Fibroblast of lung (primary cell): ENCODE measurements at regions not wholly inside any gene's neighbourhood (a gene's known extent, or its start where the extent isn't known, plus 50 kb on each side); places are given as distances from the start of the nearest gene placed in this dataset.

ENCODE experiments used
- DNase-seq, 2 donors: peaks; one replicate each; pipeline versions ENCODE4 v3.0.0 to v3.0.0-alpha.2; 2010; ENCODE audit warnings: low read depth in 2 of 2
- H2AFZ ChIP-seq: 2 replicates; pipeline ENCODE4 v1.5.1; 2012; ENCODE audit warnings: low read length, control low read depth, inconsistent platforms
- H3K27ac ChIP-seq: 2 replicates; pipeline ENCODE4 v1.5.1; 2011; ENCODE audit warnings: low read length, control low read depth; ENCODE audit not compliant: insufficient read depth
- H3K27me3 ChIP-seq: 2 replicates; pipeline ENCODE4 v1.5.1; 2011; ENCODE audit warnings: mild to moderate bottlenecking, low read length; ENCODE audit not compliant: control insufficient read depth, insufficient read depth
- H3K36me3 ChIP-seq: 2 replicates; pipeline ENCODE4 v1.5.1; 2011; ENCODE audit warnings: low read length; ENCODE audit not compliant: control insufficient read depth, insufficient read depth
- H3K4me1 ChIP-seq: 2 replicates; pipeline ENCODE4 v1.5.1; 2011; ENCODE audit warnings: low read length; ENCODE audit not compliant: control insufficient read depth, insufficient read depth; ENCODE audit errors: extremely low read depth
- H3K4me2 ChIP-seq: 2 replicates; pipeline ENCODE4 v1.5.1; 2011; ENCODE audit warnings: low read length, control low read depth; ENCODE audit not compliant: insufficient read depth; ENCODE audit errors: extremely low read depth
- H3K4me3 ChIP-seq, 4 experiments: fragments of 200-600 bp in 1 of 4; sonication (generic) in 1 of 4; replicated peaks in 1 of 4; 2 replicates each; pipeline ENCODE4 v1.5.1; 2011 to 2016; ENCODE audit warnings: low read length in 4 of 4, low read depth in 3 of 4, mild to moderate bottlenecking in 3 of 4, control low read depth in 2 of 4, inconsistent platforms in 1 of 4, mixed read lengths in 1 of 4; ENCODE audit not compliant: insufficient read depth in 1 of 4; ENCODE audit errors: control extremely low read depth in 1 of 4
- H3K79me2 ChIP-seq: 2 replicates; pipeline ENCODE4 v1.5.1; 2012; ENCODE audit warnings: mild to moderate bottlenecking, low read length, inconsistent platforms; ENCODE audit not compliant: control insufficient read depth, insufficient read depth
- H3K9ac ChIP-seq: 2 replicates; pipeline ENCODE4 v1.5.1; 2011; ENCODE audit warnings: mild to moderate bottlenecking, low read length, control low read depth; ENCODE audit not compliant: insufficient read depth
- H3K9me3 ChIP-seq: 2 replicates; pipeline ENCODE4 v1.5.1; 2012; ENCODE audit warnings: low read depth, low read length; ENCODE audit not compliant: control insufficient read depth, insufficient read depth
- H4K20me1 ChIP-seq: 2 replicates; pipeline ENCODE4 v1.5.1; 2011; ENCODE audit warnings: low read length; ENCODE audit not compliant: control insufficient read depth, insufficient read depth; ENCODE audit errors: extremely low read depth
- CTCF ChIP-seq, 2 donors: IDR thresholded peaks in 1 of 2; conservative IDR thresholded peaks in 1 of 2; 1 replicate in 1 of 2; 2 replicates in 1 of 2; pipeline ENCODE4 v1.5.1; 2011 to 2012; ENCODE audit warnings: low read length in 2 of 2, control low read depth in 1 of 2, inconsistent platforms in 1 of 2, low read depth in 1 of 2, mild to moderate bottlenecking in 1 of 2
- EZH2 ChIP-seq: IDR thresholded peaks from 2 replicates; pipeline ENCODE4 v1.5.1; 2012; ENCODE audit warnings: low read length, control low read depth, mild to moderate bottlenecking; ENCODE audit errors: missing control alignments

- Histone ChIP-seq H3K4me3 (no peak overlapping the region), H3K4me2 (no peak overlapping the region), H3K79me2 (no peaks in the 10 kb centered on the region), H2AFZ (no peak overlapping the region), H3K4me1 (no peaks in the 10 kb centered on the region), H4K20me1 (no peaks in the 10 kb centered on the region), H3K9ac (no peak overlapping the region), H3K9me3 (no peaks in the 10 kb centered on the region), H3K36me3 (no peaks in the 10 kb centered on the region), H3K27me3 (no peaks in the 10 kb centered on the region), H3K27ac (no peak overlapping the region)
- no peak for DNase-seq
- TF ChIP-seq EZH2 (no peak), CTCF (conservative IDR thresholded peaks at IDR 0.05 in 1 of 2, IDR thresholded peaks at IDR 0.05 in 1 of 2; ENCODE audit: low read depth in 1 of 2, low read length in 2 of 2) (no peak)
Measured at GRCh38 chr10:6964543-6964942, 384.5 kb upstream of the PRKCQ start.

DNA sequence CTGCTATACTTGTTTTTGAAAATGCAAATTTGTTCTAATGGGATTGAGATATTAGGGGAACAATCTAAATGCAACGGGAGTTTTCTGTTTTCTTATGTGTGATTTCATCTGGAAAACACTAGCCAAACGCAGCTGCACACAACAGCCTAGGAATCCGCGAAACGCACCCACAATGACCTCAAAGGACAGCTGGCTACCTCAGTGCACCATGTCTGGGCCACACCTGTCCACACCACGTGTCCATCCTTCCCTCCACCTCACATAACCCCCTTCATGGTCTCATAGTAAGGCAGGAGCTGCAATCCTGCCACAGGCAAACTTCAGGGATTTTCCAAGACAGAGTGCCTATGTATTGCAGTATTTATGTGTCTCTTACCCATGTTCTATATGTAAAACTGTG, 382.5 kb upstream of the PRKCQ start:
- no peaks in the 10 kb centered on the region for H3K4me1 ChIP-seq
- H3K36me3 ChIP-seq, result no peaks in the 10 kb centered on the region
- H3K79me2 ChIP-seq, result no peaks in the 10 kb centered on the region
- H3K27me3 ChIP-seq, result no peaks in the 10 kb centered on the region
- no peak overlapping the region for H3K9ac ChIP-seq
- H3K9me3 ChIP-seq, result no peaks in the 10 kb centered on the region
- H3K27ac ChIP-seq, result no peak overlapping the region
- H4K20me1 ChIP-seq, result no peaks in the 10 kb centered on the region
- H3K4me3 ChIP-seq, result no peak overlapping the region
- no peak overlapping the region for H3K4me2 ChIP-seq
- TF ChIP-seq CTCF (conservative IDR thresholded peaks at IDR 0.05 in 1 of 2, IDR thresholded peaks at IDR 0.05 in 1 of 2; ENCODE audit: low read depth in 1 of 2, low read length in 2 of 2) (no peak), EZH2 (no peak)
- H2AFZ ChIP-seq, result no peak overlapping the region
- no peak for DNase-seq

GRCh38 chr10:6958711-6959110, 378.6 kb upstream of the PRKCQ start:
- no peaks in the 10 kb centered on the region for H3K27me3 ChIP-seq
- no peak overlapping the region for H3K9ac ChIP-seq
- no peaks in the 10 kb centered on the region for H3K4me1 ChIP-seq
- no peak overlapping the region for H3K4me2 ChIP-seq
- TF ChIP-seq EZH2, result no peak
- H3K27ac ChIP-seq, result no peak overlapping the region
- DNase-seq, result no peak
- no peak overlapping the region for H3K4me3 ChIP-seq
- no peaks in the 10 kb centered on the region for H3K36me3 ChIP-seq
- H3K9me3 ChIP-seq, result no peaks in the 10 kb centered on the region
- H2AFZ ChIP-seq, result no peak overlapping the region
- H3K79me2 ChIP-seq, result no peaks in the 10 kb centered on the region
- no peaks in the 10 kb centered on the region for H4K20me1 ChIP-seq
